GM12865 (cell line): ENCODE measurements at regions not wholly inside any gene's neighbourhood (a gene's known extent, or its start where the extent isn't known, plus 50 kb on each side); places are given as distances from the start of the nearest gene placed in this dataset.
"Not testable (repeated sequence)": the region's sequence is repeated elsewhere in the genome, so short reads cannot be mapped to it uniquely, and the experiment has no call there.

Experiments used
- DNase-seq: peaks from one replicate; pipeline ENCODE4 v3.0.0; 2010; ENCODE audit warnings: low read depth
- H3K4me3 ChIP-seq: 2 replicates; pipeline ENCODE4 v1.5.1; 2011; ENCODE audit warnings: mild to moderate bottlenecking, low read depth, low read length, control low read depth
- TF ChIP-seq, protein P1 (sequence below): IDR thresholded peaks from 2 replicates; pipeline ENCODE4 v1.5.1; 2011; ENCODE audit warnings: low read length, control low read depth, low read depth, inconsistent platforms; ENCODE audit not compliant: insufficient read depth; ENCODE audit errors: missing control alignments

DNA sequence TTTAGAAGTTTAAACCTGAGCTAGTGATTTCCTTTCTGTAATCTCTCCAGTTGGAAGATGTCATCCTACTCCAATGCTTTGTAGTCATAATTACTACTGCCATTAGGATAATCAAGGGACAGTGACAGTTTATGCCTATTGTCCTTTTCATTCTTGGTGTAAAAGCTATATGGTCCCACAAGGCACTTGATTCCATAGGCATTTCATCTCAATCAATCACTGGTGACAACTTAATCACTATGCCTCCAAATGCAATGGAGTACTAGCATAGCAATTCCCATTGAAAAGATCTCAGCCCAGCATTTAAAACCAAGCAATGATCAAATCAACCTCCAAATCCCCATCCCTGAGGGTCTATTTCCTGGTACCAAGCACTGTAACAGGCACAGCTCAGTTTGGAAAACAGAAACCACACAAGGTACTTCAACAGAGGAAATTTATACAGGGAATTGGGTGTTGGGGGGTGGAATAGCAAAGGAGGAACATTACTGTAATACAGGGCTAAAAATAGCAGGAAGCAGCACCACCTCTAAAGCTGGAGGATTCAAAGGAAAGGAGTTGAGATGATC lies 51.0 kb downstream of the FHIP2A start:
- TF ChIP-seq, protein P1, sequence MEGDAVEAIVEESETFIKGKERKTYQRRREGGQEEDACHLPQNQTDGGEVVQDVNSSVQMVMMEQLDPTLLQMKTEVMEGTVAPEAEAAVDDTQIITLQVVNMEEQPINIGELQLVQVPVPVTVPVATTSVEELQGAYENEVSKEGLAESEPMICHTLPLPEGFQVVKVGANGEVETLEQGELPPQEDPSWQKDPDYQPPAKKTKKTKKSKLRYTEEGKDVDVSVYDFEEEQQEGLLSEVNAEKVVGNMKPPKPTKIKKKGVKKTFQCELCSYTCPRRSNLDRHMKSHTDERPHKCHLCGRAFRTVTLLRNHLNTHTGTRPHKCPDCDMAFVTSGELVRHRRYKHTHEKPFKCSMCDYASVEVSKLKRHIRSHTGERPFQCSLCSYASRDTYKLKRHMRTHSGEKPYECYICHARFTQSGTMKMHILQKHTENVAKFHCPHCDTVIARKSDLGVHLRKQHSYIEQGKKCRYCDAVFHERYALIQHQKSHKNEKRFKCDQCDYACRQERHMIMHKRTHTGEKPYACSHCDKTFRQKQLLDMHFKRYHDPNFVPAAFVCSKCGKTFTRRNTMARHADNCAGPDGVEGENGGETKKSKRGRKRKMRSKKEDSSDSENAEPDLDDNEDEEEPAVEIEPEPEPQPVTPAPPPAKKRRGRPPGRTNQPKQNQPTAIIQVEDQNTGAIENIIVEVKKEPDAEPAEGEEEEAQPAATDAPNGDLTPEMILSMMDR, result no peak
- H3K4me3 ChIP-seq, result no peak overlapping the region
- no peak for DNase-seq

DNA sequence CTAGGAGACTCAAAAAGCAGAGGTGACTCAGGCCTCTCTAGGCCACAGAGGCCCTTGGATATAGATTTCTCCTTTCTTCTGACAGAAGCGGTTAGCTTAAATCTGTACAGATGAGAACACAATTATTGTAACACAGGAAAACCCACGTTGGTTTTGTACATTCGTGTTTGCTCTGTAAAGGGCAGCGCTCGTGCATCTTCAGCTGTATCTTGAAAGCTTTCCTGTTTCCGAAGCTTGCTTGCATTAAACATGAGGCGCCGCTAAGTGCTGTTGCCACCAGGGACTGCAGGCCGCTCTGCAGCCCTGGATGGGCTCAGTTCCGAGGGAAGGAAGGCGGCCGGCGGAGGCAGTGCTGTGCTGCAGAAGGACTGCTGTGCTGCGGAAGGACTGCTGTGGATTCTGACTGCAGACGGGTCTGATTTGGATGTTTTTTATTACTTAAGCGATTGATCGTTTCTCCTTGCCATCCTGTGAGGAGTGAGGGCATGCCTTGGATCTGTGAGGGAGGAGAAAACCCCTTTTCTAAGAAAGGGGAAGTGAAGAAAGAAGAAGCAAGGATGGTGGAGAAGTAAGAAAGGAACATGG lies 53.3 kb downstream of the FHIP2A start:
- peak; percentile 42 for DNase-seq
- TF ChIP-seq, protein P1, result no peak

DNA sequence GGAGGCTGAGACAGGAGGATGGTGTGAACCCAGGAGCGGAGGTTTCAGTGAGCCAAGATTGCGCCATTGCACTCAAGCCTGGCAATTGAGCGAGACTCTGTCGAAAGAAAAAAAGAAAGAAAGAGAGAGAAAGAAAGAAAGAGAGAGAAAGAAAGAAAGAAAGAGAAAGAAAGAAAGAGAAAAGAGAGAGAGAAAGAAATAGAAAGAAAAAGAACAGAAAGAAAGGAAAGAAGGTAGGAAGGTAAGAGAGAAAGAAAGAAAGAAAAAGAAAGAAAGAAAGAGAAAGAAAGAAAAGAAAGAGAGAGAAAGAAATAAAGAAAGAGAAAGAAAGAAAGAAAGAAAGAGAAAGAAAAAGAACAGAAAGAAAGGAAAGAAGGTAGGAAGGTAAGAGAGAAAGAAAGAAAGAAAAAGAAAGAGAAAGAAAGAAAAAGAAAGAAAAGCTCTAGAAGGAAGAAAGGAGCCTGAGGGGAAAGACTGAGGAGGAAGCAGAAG lies 54.1 kb downstream of the FHIP2A start:
- not testable (repeated sequence) for H3K4me3 ChIP-seq, DNase-seq

More for the DNA sequence above, 53.3 kb downstream of the FHIP2A start:
- H3K4me3 ChIP-seq, result no peak overlapping the region

DNA sequence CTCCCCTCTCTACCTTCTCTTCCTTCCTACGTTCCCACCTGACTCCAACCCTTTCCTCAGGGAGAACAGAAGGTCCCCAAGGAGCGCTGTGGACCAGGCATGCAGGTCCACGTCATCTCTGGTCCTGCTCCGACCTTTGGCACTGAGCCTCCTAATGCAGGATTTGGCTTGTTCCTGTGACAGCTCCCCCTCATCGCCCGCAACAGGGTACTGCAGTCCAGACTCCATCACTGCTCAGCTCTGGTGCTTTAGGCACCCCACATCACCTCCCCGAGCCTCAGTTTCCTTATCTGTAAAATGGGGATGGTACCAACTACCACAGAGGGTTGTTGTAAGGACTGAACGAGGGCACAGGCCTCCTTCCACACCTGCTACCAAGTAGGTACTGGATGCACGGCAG lies 54.6 kb downstream of the FHIP2A start:
- DNase-seq, result no peak
- TF ChIP-seq, protein P1, result no peak
- H3K4me3 ChIP-seq, result no peak overlapping the region

DNA sequence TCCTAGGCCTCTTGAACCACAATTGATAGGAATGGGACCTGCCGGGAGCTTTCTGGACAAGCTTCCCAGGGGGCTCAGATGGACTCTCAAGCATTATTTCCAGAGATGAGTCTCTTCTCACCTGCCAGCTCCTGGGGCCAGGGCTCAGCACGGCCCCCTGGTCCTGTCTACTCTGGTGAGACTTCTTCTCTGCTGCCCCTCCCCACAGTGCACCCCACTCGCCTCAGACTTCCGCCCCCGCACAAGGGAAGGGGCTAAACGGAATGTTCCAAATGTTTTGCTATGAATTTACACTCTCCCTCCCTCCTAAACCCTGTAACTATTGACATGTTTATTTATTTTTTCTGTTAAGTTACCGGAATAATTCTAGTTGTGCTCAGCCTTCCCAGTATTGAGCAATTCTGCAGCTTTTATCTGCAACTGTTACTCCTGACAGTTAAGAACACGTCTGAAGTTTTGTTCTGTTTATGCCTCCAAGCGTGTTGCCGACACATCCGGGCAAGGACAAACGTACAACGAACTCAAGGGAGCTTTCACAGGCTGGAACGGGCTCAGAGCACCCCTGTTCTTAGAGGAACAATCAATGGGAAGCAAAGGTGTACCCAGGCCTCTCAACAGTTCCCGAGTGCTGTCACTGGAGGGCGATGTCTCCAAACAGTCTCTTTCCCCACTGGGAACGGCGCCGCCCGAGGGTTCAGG lies 55.2 kb downstream of the FHIP2A start:
- TF ChIP-seq, protein P1, result peak; percentile 81
- DNase-seq, result peak; percentile 70
- H3K4me3 ChIP-seq, result no peak overlapping the region

DNA sequence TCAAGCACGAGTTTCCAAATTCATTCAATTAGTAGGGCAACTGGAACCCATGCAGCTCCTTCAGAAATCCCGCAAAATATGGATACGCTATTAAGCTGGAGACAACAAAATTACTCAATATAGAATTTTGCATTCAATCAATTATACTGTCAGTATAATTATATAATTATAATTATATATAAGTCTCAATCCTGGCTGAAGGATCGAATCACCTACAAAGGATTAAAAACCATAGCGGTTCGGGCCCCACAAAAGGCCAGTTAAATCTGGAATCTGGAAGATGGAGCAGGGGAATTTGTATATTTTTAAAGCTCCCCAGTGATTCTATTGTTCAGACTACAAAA lies 55.7 kb downstream of the FHIP2A start:
- TF ChIP-seq, protein P1, result no peak
- DNase-seq, result no peak
- no peak overlapping the region for H3K4me3 ChIP-seq

DNA sequence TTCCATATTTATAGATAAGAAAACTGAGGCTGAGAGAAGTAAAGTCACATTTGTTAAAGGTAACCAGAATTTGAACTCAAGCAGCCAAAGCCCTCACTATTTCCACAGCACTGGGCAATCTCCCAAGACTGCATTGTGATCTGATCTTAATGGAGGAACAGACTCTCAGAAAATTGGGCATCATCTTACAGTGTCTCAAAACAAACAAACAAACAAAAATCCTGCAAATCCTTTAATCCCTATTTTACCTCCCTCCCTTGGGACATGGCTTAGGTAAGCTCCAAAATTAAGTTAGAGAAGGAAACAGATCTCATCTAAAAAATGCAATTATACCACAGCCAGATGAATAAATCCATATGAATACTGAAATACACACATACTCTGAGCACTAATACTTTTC lies 57.5 kb downstream of the FHIP2A start:
- TF ChIP-seq, protein P1, result no peak
- H3K4me3 ChIP-seq, result peak overlapping the region; percentile 28; the same call in 1 of the 2 replicates
- DNase-seq, result no peak
